CD4-positive, alpha-beta T cell treated with Interleukin-2 at 100 ng/mL for 4 hours (primary cell): ENCODE measurements at regions not wholly inside any gene's neighbourhood (a gene's known extent, or its start where the extent isn't known, plus 50 kb on each side); places are given as distances from the start of the nearest gene placed in this dataset.

Experiments used
- DNase-seq: peaks from one replicate; pipeline ENCODE4 v3.0.0-alpha.2; 2020; ENCODE audit warnings: low spot score

GRCh38 chr1:194267021-194267420 is 1080.6 kb upstream of the B3GALT2 start:
- no peak for DNase-seq

- no peak for DNase-seq
Observed at GRCh38 chr1:194256010-194256409, 1069.6 kb upstream of the B3GALT2 start.

- DNase-seq, result no peak
Observed at GRCh38 chr1:194252199-194252598, 1065.8 kb upstream of the B3GALT2 start.

GRCh38 chr1:194241215-194241614 is 1054.8 kb upstream of the B3GALT2 start:
- DNase-seq, result no peak

DNA sequence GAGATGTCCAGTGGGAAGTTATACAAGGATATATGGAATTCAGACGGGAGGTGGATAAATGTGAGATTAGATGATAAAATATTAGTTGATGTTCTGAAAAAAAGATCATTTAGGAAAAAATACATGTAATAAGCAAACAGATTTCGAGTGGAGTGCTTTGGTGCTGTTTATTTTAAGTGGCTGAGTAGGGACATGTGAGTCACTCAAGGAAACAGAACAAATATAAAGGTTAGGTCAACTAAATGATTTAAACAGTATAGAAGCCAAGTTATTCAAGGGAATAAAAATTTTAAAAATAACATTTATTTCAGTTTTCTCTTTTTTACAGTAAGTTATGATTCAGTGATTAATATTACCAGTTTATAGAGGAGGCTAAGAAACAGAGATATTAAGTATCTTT is 1046.7 kb upstream of the B3GALT2 start:
- DNase-seq, result no peak

GRCh38 chr1:194230351-194231144 is 1044.1 kb upstream of the B3GALT2 start:
- DNase-seq, result no peak

- DNase-seq, result no peak
Observed at GRCh38 chr1:194228427-194228826, 1042.0 kb upstream of the B3GALT2 start.

GRCh38 chr1:194227161-194227560 is 1040.7 kb upstream of the B3GALT2 start:
- DNase-seq, result no peak

GRCh38 chr1:194225821-194226220 is 1039.4 kb upstream of the B3GALT2 start:
- DNase-seq, result peak; percentile 7

- DNase-seq, result no peak
Observed at GRCh38 chr1:194223596-194223995, 1037.2 kb upstream of the B3GALT2 start.

DNA sequence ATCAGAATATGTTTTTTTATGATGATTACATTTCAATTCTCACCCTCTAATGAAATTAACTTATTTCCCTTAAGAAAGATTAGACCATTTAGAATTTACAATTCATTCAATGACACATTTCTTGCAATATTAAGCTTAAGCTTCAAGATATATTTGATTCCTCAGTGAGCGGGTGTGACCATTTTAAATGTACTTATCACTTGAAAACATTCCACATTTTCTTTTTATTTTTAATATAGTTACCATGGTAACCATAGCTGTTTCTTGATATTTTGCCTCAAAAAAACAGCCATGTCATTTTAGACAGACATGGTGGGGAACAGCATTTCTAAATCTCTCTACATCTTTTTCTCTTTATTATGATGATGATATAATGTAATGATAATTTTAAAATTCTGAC is 1029.0 kb upstream of the B3GALT2 start:
- DNase-seq, result no peak

DNA sequence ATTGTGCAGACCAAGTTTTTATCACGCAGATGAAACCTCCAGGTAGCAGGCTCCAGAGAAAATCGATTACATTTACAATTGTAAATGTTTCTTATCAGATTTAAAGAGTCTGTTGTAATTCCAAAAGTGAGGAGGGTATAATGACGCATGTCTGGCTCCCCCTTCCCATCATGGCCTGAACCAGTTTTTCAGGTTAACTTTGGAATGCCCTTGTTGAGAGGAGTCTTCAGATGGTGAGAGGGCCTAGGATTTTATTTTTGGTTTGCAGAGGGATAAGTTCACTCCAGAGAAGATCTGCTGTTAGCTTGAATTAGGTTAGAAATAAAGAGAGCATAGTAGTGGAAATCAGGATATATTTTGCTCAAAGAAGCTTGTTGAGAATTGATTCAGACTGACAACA is 1028.3 kb upstream of the B3GALT2 start:
- DNase-seq, result no peak

DNA sequence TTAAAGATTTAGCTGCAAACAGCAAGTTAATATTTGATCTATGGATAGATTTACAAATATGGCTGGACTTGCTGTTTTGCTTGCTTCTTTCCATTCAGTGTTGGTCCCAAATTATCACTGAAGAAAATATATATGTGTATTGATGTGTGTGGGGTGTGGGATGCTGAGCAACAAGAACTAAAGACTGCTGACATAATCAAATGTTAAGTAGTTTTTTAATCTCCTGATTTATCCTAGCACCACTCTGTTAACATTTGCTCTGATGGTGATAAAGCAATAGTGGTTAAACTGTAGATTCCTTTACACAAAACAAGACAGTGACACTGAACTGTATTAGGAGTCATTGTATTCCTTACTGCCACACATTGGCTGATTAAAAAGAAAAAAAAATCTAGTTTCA is 1023.5 kb upstream of the B3GALT2 start:
- no peak for DNase-seq

DNA sequence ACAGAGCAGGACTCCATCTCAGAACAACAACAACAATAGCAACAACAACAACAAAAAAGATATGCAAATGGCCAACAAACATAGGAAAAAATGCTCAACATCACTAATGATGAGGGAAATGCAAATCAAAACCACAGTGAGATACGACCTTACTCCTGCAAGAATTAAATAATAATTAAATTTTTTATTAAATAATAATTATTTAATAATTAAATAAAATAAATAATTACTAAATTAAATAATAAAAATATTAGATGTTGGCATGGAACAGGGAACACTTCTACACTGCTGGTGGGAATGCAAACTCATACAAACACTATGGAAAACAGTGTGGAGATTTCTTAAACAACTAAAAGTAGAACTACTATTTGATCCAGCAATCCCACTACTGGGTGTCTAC is 1022.3 kb upstream of the B3GALT2 start:
- no peak for DNase-seq

- DNase-seq, result no peak
Observed at GRCh38 chr1:194196562-194196961, 1010.1 kb upstream of the B3GALT2 start.

DNA sequence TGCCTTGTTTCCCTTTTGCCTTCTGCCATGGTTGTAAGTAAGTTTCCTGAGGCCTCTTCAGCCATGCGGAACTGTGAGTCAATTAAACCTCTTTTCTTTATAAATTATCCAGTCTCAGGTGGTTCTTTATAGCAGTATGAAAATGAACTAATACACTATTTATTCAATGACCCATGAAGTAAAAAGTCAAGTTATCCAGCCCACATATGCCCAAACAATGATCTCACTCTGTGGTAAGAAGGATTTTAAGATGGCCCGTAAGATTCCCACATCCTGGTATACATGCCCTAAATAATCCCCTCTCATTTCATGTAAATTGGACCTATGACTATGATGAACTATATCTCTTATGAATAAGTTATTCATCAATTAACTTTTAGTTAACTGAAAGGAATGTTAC is 1008.3 kb upstream of the B3GALT2 start:
- no peak for DNase-seq

GRCh38 chr1:194184974-194185373 is 998.6 kb upstream of the B3GALT2 start:
- DNase-seq, result no peak

GRCh38 chr1:194184425-194184824 is 998.0 kb upstream of the B3GALT2 start:
- no peak for DNase-seq

- no peak for DNase-seq
Observed at GRCh38 chr1:194181845-194182244, 995.4 kb upstream of the B3GALT2 start.

- DNase-seq, result no peak
Observed at GRCh38 chr1:194176212-194176611, 989.8 kb upstream of the B3GALT2 start.

DNA sequence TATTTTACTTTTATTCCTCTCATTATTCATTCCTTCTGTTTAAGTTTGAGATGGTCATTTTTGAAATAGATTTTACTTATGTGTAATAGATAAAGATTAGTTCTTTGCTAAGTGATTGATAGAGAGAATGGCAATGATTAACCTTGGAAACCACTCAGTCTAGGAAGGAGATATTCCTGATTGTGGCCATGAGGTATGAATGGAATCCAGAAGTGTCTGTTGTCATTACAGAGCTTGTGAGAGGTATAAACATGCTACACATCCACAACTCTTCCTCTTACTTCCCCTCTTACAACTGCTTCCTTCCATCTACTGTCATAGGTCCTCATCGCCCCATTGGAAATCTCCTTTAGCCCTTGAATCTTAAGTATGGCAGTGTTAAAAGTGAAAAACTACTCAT is 988.8 kb upstream of the B3GALT2 start:
- no peak for DNase-seq

- no peak for DNase-seq
Observed at GRCh38 chr1:194174528-194174927, 988.1 kb upstream of the B3GALT2 start.

GRCh38 chr1:194171596-194171995 is 985.2 kb upstream of the B3GALT2 start:
- DNase-seq, result no peak

DNA sequence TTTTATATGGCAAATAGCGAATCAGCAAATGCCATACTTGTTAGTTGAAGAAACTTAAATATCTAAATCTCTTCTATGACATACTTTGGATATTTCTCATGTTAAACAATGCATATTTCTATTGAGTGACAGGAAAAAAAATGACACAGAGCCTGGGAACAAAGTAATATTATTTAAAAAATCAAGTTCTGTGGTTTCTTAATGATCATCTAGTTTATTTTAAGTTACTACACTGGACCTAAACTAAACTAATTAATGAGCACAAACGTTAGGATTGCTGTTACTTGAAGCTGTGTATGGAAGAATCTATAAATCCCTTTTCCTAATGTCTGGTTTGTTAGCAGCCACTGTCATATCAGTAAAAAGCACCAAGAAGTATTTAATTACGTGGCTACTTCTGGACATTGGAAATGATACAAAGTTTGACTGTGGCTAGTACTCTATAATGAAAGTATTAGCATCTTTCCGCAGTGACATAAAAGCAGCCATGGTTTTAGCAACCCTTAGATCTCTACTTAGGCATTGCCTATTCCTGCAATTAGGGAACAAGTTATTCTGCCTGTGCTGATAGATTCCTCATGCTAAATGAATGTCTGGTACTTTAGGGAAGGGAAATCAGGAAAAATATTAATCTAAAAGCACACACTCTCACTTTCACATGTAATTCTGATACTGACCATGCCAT is 981.7 kb upstream of the B3GALT2 start:
- DNase-seq, result no peak
